ENCODE measurements at regions not wholly inside any gene's neighbourhood (a gene's known extent, or its start where the extent isn't known, plus 50 kb on each side); places are given as distances from the start of the nearest gene placed in this dataset.

DNA sequence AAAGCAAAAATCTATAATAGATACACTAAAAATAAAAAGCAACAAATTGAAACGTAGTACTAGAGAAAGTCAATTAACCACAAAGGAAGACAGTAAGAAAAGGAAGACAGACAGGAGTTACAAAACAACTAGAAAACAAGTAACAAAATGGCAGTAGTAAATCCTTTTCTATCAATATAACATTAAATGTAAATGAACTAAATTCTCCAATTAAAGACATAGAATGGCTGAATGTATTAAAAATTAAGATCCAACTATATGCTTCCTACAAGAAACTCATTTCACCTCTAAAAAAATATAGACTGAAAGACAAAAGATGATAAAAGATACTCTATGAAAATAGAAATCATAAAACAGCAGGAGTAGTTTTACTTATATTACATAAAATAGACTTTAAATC, 79.1 kb downstream of the CTH start:
- intact Hi-C loops (cut with DNase I; ENCODE audit: low total_unique reads), result no loop called here
- Histone ChIP-seq H3K27ac (no peak overlapping the region), H3K9me3 (no peaks in the 10 kb centered on the region), H3K36me3 (no peaks in the 10 kb centered on the region), H3K27me3 (no peaks in the 10 kb centered on the region), H3K4me1 (no peaks in the 10 kb centered on the region), H3K4me3 (no peak overlapping the region)
- TF ChIP-seq POLR2A (IDR thresholded peaks at IDR 0.05) (no peak), POLR2AphosphoS5 (IDR thresholded peaks at IDR 0.05) (no peak)
- TF ChIP-seq, protein P1, sequence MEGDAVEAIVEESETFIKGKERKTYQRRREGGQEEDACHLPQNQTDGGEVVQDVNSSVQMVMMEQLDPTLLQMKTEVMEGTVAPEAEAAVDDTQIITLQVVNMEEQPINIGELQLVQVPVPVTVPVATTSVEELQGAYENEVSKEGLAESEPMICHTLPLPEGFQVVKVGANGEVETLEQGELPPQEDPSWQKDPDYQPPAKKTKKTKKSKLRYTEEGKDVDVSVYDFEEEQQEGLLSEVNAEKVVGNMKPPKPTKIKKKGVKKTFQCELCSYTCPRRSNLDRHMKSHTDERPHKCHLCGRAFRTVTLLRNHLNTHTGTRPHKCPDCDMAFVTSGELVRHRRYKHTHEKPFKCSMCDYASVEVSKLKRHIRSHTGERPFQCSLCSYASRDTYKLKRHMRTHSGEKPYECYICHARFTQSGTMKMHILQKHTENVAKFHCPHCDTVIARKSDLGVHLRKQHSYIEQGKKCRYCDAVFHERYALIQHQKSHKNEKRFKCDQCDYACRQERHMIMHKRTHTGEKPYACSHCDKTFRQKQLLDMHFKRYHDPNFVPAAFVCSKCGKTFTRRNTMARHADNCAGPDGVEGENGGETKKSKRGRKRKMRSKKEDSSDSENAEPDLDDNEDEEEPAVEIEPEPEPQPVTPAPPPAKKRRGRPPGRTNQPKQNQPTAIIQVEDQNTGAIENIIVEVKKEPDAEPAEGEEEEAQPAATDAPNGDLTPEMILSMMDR (IDR thresholded peaks at IDR 0.05), result no peak
- DNase-seq (ENCODE audit: low spot score in 2 of 2), result no peak

DNA sequence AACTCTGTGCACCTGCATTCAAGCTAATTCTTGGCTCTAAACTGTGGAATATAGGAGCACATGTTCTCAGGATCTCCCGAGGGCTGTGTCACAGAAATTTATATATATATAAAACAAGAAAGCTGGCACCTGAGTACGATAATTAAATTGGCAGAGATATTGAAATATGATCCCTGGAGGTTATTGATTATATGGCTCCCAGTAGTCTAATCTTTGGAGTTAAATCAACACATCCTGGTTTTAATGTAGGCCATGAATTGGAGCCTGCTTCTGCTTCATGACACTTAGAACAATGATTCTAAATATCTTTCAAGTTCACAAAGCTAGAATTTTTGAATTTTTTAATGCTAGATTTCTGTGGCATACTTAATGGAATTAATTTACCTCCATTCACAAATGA, 84.3 kb downstream of the CTH start:
- Histone ChIP-seq H3K27me3 (no peaks in the 10 kb centered on the region), H3K4me1 (no peaks in the 10 kb centered on the region), H3K4me3 (no peak overlapping the region), H3K36me3 (no peaks in the 10 kb centered on the region), H3K27ac (no peak overlapping the region), H3K9me3 (no peaks in the 10 kb centered on the region)
- TF ChIP-seq POLR2A (IDR thresholded peaks at IDR 0.05), result no peak
- TF ChIP-seq, protein P1 (IDR thresholded peaks at IDR 0.05), result no peak
- TF ChIP-seq POLR2AphosphoS5 (IDR thresholded peaks at IDR 0.05), result no peak
- no peak for DNase-seq (ENCODE audit: low spot score in 2 of 2)
- intact Hi-C loops (cut with DNase I; ENCODE audit: low total_unique reads), result no loop called here

DNA sequence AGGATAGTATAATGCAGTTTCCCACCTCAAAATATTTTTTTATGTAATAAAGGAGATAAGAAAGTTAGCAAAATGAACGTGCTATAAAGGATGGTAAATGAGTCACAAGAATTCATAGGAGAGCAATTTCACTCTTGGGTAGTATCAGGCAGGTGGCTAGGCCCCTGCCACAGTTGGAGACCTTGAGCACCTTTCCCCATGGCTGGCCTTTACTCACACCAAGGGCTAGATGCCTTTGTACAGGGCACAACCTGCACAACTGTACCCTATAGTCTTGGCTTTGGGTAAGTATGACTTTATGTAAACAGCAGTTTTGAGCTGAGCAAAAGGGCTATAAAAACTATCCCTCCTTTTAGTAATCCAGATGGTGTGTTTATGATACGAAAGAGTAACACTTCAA, 85.1 kb downstream of the CTH start:
- Histone ChIP-seq H3K27me3 (no peaks in the 10 kb centered on the region), H3K4me3 (no peak overlapping the region), H3K36me3 (no peaks in the 10 kb centered on the region), H3K9me3 (no peaks in the 10 kb centered on the region), H3K4me1 (no peaks in the 10 kb centered on the region), H3K27ac (no peak overlapping the region)
- no peak for DNase-seq (ENCODE audit: low spot score in 2 of 2)
- TF ChIP-seq, protein P1 (IDR thresholded peaks at IDR 0.05), result no peak
- TF ChIP-seq POLR2AphosphoS5 (IDR thresholded peaks at IDR 0.05) (no peak), POLR2A (IDR thresholded peaks at IDR 0.05) (no peak)
- intact Hi-C loops (cut with DNase I; ENCODE audit: low total_unique reads), result no loop called here

DNA sequence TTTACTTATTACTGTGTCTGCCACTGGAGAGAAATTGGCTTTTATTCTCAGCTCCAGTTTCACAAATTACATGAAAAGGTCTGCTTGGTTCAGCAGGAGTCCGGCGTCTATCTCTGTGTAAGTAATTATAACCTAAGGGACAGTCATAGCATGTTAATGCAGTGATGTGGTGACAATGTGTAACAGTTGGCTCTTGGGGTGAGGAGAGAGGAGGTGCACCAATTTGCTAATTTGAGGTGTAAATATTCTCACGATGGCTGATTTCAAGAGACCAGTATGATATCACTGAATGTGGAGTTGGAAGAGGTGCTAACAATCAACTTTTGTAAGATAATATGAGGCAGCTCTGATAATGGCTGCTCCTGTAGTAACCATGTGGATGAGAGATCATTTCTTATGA, 86.1 kb downstream of the CTH start:
- no peak overlapping the region for H3K4me3 ChIP-seq
- H3K27ac ChIP-seq, result no peak overlapping the region
- intact Hi-C loops (cut with DNase I; ENCODE audit: low total_unique reads), result no loop called here
- TF ChIP-seq, protein P1 (IDR thresholded peaks at IDR 0.05), result no peak
- no peak for TF ChIP-seq POLR2AphosphoS5 (IDR thresholded peaks at IDR 0.05)
- TF ChIP-seq POLR2A (IDR thresholded peaks at IDR 0.05), result no peak
- H3K4me1 ChIP-seq, result no peaks in the 10 kb centered on the region
- no peaks in the 10 kb centered on the region for H3K9me3 ChIP-seq
- H3K27me3 ChIP-seq, result no peaks in the 10 kb centered on the region
- no peak for DNase-seq (ENCODE audit: low spot score in 2 of 2)
- no peaks in the 10 kb centered on the region for H3K36me3 ChIP-seq

DNA sequence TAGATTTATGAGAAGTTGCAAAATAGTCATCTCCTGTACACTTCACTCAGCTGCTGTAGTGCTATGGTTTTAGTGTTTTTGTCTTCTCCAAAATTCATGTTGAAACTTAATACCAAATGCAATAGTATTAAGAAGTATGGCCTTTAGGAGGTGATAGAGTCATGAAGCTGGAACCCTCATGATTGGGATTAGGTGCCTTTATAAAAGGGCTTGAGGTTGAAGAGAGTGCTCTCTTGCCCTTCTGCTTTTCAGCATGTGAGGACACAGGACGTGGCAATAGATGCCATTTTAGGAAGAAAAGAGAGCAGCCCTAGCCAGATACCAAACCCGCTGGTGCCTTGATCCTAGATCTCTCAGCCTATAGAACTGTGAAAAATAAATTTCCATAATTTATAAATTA, 87.6 kb downstream of the CTH start:
- no peaks in the 10 kb centered on the region for H3K27me3 ChIP-seq
- H3K27ac ChIP-seq, result no peak overlapping the region
- intact Hi-C loops (cut with DNase I; ENCODE audit: low total_unique reads), result no loop called here
- TF ChIP-seq, protein P1 (IDR thresholded peaks at IDR 0.05), result no peak
- no peak for TF ChIP-seq POLR2A (IDR thresholded peaks at IDR 0.05)
- TF ChIP-seq POLR2AphosphoS5 (IDR thresholded peaks at IDR 0.05), result no peak
- H3K4me3 ChIP-seq, result no peak overlapping the region
- no peaks in the 10 kb centered on the region for H3K9me3 ChIP-seq
- no peaks in the 10 kb centered on the region for H3K4me1 ChIP-seq
- DNase-seq (ENCODE audit: low spot score in 2 of 2), result no peak
- H3K36me3 ChIP-seq, result no peaks in the 10 kb centered on the region
